ENCODE measurements at regions not wholly inside any gene's neighbourhood (a gene's known extent, or its start where the extent isn't known, plus 50 kb on each side); places are given as distances from the start of the nearest gene placed in this dataset.

- no peak for TF ChIP-seq FOXM1 (IDR thresholded peaks at IDR 0.05; ENCODE audit: borderline replicate concordance)
- no peak for TF ChIP-seq TARDBP (IDR thresholded peaks at IDR 0.05)
- no peak for TF ChIP-seq BHLHE40 (IDR thresholded peaks at IDR 0.05; ENCODE audit: borderline replicate concordance)
- no peak for TF ChIP-seq ELF4 (IDR thresholded peaks at IDR 0.05)
- no peak for TF ChIP-seq ZNF384 (IDR thresholded peaks at IDR 0.05)
- TF ChIP-seq HDGF (IDR thresholded peaks at IDR 0.05; ENCODE audit: borderline replicate concordance): no peak
- TF ChIP-seq FOXK2 (IDR thresholded peaks at IDR 0.05): no peak
- TF ChIP-seq LEF1 (IDR thresholded peaks at IDR 0.05; ENCODE audit: borderline replicate concordance): no peak
- TF ChIP-seq NFRKB (IDR thresholded peaks at IDR 0.05): no peak
- no peak for TF ChIP-seq FOXA1 (IDR thresholded peaks at IDR 0.05)
- TF ChIP-seq CTBP1 (IDR thresholded peaks at IDR 0.05; ENCODE audit: borderline replicate concordance): no peak
- TF ChIP-seq SP1 (IDR thresholded peaks at IDR 0.05): no peak
These were observed 151.7 kb upstream of the ADCY2 start for GRCh38 chr5:7244208-7244607.

All from HEK293T (cell line).